ENCODE measurements at regions not wholly inside any gene's neighbourhood (a gene's known extent, or its start where the extent isn't known, plus 50 kb on each side); places are given as distances from the start of the nearest gene placed in this dataset.

- dilution Hi-C loops (cut with MboI; ENCODE audit: extremely low pct_ligation_motif_present, low sequenced_read_pairs) = no loop called here
- H2AFZ ChIP-seq (ENCODE audit: control insufficient read depth, low read length) = no peak overlapping the region
- H3K9me3 ChIP-seq (ENCODE audit: control insufficient read depth, low read depth, low read length) = no peaks in the 10 kb centered on the region
- no peaks in the 10 kb centered on the region for H3K9me1 ChIP-seq (ENCODE audit: control insufficient read depth, extremely low read depth, insufficient read depth, low read length)
- H3K4me1 ChIP-seq (ENCODE audit: control insufficient read depth, extremely low read depth, insufficient read depth, low read length) = peaks cover 3% of the 10 kb centered on the region
- H3K4me3 ChIP-seq (ENCODE audit: control insufficient read depth in 2 of 3, extremely low read depth in 1 of 3, insufficient read depth in 2 of 3, low read depth in 1 of 3, low read length in 3 of 3) = no peak overlapping the region
- FAIRE-seq (no peak), DNase-seq (ENCODE audit: low read depth, low spot score) (no peak)
- no peak overlapping the region for H3K9ac ChIP-seq (ENCODE audit: control insufficient read depth, extremely low read depth, insufficient read depth, low read length)
- TF ChIP-seq EZH2 (IDR thresholded peaks at IDR 0.05; ENCODE audit: low read length) (no peak), CTCF (optimal IDR thresholded peaks at IDR 0.05 in 1 of 3, IDR thresholded peaks at IDR 0.05 in 1 of 3, conservative IDR thresholded peaks at IDR 0.05 in 1 of 3; ENCODE audit: extremely low read depth in 1 of 3, insufficient read depth in 2 of 3, low read length in 3 of 3) (no peak)
- H3K79me2 ChIP-seq (ENCODE audit: control insufficient read depth, insufficient read depth, low read length) = no peaks in the 10 kb centered on the region
- no peak overlapping the region for H3K4me2 ChIP-seq (ENCODE audit: control insufficient read depth, extremely low read depth, insufficient read depth, low read depth, low read length)
- no peaks in the 10 kb centered on the region for H3K27me3 ChIP-seq (ENCODE audit: control insufficient read depth, extremely low read depth, insufficient read depth, low read length)
- H3K36me3 ChIP-seq (ENCODE audit: control insufficient read depth in 2 of 2, extremely low read depth in 1 of 2, insufficient read depth in 2 of 2, low read length in 2 of 2) = no peaks in the 10 kb centered on the region
- no peaks in the 10 kb centered on the region for H4K20me1 ChIP-seq (ENCODE audit: control insufficient read depth, extremely low read depth, insufficient read depth, low read length)
- no peak overlapping the region for H3K27ac ChIP-seq (ENCODE audit: control insufficient read depth, insufficient read depth, low read length)
These were observed 98.8 kb upstream of the LMNTD1 start for GRCh38 chr12:25651931-25652330.

GRCh38 chr12:25652371-25652770 lies 99.3 kb upstream of the LMNTD1 start:
- dilution Hi-C loops (cut with MboI; ENCODE audit: extremely low pct_ligation_motif_present, low sequenced_read_pairs) = no loop called here
- no peak for DNase-seq (ENCODE audit: low read depth, low spot score)
- Histone ChIP-seq H2AFZ (ENCODE audit: control insufficient read depth, low read length) (no peak overlapping the region), H3K4me3 (ENCODE audit: control insufficient read depth in 2 of 3, extremely low read depth in 1 of 3, insufficient read depth in 2 of 3, low read depth in 1 of 3, low read length in 3 of 3) (no peak overlapping the region), H3K27ac (ENCODE audit: control insufficient read depth, insufficient read depth, low read length) (no peak overlapping the region), H3K4me2 (ENCODE audit: control insufficient read depth, extremely low read depth, insufficient read depth, low read depth, low read length) (no peak overlapping the region), H3K9me3 (ENCODE audit: control insufficient read depth, low read depth, low read length) (no peaks in the 10 kb centered on the region), H3K9ac (ENCODE audit: control insufficient read depth, extremely low read depth, insufficient read depth, low read length) (no peak overlapping the region), H3K27me3 (ENCODE audit: control insufficient read depth, extremely low read depth, insufficient read depth, low read length) (no peaks in the 10 kb centered on the region), H3K9me1 (ENCODE audit: control insufficient read depth, extremely low read depth, insufficient read depth, low read length) (no peaks in the 10 kb centered on the region), H3K36me3 (ENCODE audit: control insufficient read depth in 2 of 2, extremely low read depth in 1 of 2, insufficient read depth in 2 of 2, low read length in 2 of 2) (no peaks in the 10 kb centered on the region), H4K20me1 (ENCODE audit: control insufficient read depth, extremely low read depth, insufficient read depth, low read length) (no peaks in the 10 kb centered on the region), H3K79me2 (ENCODE audit: control insufficient read depth, insufficient read depth, low read length) (no peaks in the 10 kb centered on the region), H3K4me1 (ENCODE audit: control insufficient read depth, extremely low read depth, insufficient read depth, low read length) (peaks cover 3% of the 10 kb centered on the region)
- no peak for TF ChIP-seq CTCF (optimal IDR thresholded peaks at IDR 0.05 in 1 of 3, IDR thresholded peaks at IDR 0.05 in 1 of 3, conservative IDR thresholded peaks at IDR 0.05 in 1 of 3; ENCODE audit: extremely low read depth in 1 of 3, insufficient read depth in 2 of 3, low read length in 3 of 3)
- no peak for TF ChIP-seq EZH2 (IDR thresholded peaks at IDR 0.05; ENCODE audit: low read length)
- FAIRE-seq = no peak
